GM18505 (cell line): ENCODE measurements at regions not wholly inside any gene's neighbourhood (a gene's known extent, or its start where the extent isn't known, plus 50 kb on each side); places are given as distances from the start of the nearest gene placed in this dataset.

Experiments used
- ATAC-seq: cut with Tn5 transposase; IDR thresholded peaks from one replicate; pipeline ENCODE4 v1.9.1; 2021; ENCODE audit not compliant: unreplicated experiment
- POLR2A ChIP-seq: IDR thresholded peaks from 4 replicates; pipeline ENCODE4 v1.6.1; 2011; ENCODE audit warnings: borderline replicate concordance; ENCODE audit not compliant: insufficient read depth, insufficient read length; ENCODE audit errors: extremely low read depth

DNA sequence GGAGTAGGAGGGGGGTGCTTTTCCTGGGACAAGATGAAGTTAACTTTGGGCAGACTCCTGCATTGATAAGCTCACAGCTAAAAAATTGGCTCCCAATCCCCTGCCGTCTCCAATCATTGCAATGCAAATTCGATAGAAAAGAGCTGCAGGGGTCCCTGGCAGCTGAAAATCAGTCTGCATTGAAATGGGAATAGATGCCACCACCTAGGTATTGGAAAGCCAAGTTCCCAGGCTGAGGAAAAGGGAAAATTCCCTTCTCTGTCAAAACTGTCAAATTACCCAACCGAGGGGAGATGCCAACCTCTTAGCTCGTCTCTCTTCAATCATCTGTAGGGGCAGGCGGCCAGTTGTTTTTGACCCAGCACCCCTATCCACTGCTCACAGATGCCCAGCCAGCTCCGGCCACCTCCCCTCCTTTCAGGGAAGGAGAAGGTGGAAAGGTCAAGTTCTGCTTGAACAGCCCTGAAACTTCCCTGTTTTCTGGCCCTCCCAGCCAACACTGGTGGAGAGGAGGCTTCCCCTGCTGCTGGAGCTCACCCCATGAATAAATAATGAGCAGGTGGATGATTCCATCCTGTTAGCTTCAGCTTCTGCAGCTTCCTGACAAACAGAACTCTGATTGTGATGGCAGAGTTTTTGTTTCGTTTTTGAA lies 916.3 kb downstream of the TBC1D22A start:
- no peak for TF ChIP-seq POLR2A
- no peak for ATAC-seq

DNA sequence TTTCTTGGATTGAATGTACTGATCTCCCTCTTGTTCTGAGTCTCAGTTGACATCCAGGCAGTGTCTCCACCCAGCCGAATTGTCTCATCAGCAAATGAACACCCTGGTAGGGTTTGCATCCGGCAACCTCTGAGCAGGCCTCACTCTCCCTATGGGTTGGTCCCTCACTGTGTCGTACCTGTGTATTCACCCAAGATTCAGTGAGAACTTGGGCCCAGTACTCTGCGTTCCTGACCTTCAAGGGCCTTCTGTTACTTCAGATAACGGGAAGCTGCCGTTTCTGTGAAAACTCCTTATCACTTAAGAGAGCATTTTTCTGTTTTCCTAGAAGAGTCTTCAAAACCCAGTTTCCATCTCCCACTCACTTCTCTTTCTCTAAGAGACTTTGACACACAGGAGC lies 915.6 kb downstream of the TBC1D22A start:
- ATAC-seq, result no peak

DNA sequence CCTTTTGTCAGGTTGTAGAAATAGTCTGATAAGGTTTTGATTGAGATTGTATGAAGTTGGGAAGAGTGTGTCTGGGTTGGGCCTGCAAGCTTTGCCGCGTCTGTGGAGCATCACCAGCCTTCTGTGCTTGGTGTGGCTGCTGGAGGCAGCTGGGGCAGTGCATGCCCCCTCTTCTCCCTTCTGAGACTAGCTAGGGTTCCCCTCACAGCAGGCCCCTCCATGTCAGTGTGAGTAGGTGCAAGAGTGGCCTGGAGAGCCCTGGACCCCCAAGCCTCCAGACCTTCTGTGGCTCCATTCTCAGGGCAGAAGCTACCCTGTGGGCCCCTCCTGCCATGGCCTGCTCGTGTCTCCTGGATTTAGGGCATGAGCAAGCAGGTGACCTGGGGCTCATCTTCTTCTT lies 914.2 kb downstream of the TBC1D22A start:
- no peak for ATAC-seq
- TF ChIP-seq POLR2A, result no peak

More for the DNA sequence above, 915.6 kb downstream of the TBC1D22A start:
- TF ChIP-seq POLR2A, result no peak

DNA sequence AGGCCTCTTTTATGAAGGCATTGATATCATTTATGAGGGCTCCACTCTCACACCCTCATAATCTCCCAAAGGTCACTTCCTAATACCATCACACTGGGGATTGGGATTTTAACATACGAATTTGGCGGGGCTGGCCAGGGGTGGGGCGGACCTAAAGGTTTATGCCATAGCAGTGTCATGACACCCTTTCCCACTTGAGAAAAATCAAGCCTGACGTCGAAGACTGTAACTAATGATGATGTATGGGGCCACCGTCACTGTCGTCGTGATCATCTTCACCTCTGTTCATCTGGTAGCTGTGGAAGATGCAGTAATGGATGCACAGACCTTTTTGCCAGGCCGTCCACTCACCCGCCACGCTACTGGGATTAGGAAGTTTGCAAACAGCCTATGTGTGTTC lies 912.1 kb downstream of the TBC1D22A start:
- ATAC-seq, result no peak
- no peak for TF ChIP-seq POLR2A

DNA sequence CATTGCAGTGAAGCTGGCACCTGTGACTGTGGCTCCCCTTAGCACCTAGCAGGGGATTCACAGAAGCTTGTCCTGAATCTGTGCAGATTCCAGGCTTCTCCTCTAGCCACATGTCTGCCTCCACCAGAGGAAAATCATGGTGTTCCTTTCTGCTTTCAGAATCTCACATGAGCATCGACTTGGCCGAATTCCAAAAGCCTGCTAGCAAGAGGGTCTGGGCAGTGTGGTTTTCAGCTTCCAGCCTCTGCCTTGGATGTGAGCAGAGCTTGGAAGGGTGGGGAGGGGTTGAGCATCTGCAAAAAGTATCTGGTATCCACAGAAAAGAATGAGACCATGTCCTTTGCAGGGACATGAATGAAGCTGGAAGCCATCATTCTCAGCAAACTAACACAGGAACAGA lies 911.1 kb downstream of the TBC1D22A start:
- ATAC-seq, result no peak

DNA sequence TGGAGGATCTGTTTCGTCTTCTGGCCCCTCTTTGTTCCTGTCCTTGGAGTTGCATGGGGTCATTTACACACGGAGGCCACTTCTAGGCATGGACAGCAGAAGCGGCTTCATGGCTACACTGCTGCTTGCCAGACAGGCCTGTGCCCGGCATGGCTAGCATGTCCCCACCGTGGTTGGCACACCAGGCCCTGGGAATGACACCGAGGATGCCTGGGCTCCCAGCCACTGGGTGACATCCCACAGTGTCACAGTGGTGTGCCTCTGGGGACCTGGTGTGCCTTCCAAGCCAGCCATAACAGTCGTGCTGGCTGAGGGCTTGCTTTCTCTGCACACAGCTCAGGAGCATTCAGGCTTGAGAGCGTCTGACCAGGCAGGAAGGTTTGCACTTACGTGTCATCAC lies 910.1 kb downstream of the TBC1D22A start:
- TF ChIP-seq POLR2A, result no peak
- ATAC-seq, result no peak

More for the DNA sequence above, 911.1 kb downstream of the TBC1D22A start:
- TF ChIP-seq POLR2A, result no peak

DNA sequence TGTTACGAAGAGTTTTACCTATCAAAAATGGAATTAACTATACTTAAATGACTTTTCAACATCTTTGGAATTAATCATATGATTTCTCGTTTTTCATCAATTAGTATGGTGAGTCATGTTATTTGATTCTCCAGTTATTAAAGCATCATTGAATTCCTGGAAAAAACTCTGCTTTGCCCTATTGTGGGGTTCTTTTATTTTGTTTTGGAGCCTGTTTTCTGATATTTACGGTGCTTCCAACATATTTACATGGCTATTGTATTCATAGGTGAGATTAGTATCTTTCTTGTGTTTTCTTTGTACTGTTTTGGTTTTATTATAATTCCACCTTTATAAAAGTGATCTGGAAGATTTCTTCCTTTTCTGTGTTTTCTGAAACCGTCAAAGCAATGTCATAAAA lies 902.7 kb downstream of the TBC1D22A start:
- no peak for TF ChIP-seq POLR2A
- ATAC-seq, result no peak

DNA sequence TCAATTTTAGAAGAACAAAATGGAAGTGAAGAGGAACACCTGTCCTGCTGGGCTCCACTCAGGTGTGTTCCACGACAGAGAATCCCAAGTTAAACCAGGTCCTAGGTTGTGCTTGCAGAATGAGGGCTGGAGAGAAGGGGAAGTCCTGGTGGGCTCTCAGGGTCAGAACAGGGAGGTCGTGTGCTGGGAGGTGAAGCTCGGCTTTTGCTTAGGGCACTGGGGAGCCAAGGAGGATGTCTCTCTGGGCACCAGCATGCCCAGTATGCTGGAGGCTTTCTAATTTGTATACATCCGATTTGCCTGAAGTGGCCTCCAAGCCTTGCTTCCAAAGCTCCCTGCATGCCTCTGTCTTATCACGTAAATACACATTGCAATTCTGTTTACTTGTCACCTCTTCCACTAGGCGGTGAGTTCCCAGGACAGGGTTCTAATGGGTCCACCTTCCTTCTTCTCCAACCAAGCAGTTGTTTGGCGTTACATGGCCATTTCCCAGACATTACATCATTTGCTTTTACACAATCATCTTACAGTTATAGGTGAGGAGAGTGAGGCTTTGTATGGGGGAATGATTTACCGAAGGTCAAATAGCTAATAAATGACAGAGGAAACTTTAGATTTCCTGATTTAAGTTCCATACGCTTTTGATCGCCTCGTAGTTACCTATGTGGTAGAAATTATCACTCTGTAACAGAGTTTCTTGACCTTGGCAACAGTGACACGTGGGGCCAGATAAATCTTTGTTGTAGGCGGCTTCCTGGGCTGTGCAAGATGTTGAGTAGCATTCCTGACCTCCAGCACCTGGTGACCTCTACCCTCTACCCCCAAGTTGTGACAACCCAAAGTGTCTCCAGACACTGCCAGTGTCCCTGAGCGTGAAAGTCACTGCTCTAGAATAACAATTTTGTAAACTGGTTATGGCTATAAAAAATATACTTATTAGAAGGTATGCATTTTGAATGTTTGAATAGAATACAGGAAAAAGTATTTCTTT lies 901.5 kb downstream of the TBC1D22A start:
- no peak for ATAC-seq
- TF ChIP-seq POLR2A, result no peak

DNA sequence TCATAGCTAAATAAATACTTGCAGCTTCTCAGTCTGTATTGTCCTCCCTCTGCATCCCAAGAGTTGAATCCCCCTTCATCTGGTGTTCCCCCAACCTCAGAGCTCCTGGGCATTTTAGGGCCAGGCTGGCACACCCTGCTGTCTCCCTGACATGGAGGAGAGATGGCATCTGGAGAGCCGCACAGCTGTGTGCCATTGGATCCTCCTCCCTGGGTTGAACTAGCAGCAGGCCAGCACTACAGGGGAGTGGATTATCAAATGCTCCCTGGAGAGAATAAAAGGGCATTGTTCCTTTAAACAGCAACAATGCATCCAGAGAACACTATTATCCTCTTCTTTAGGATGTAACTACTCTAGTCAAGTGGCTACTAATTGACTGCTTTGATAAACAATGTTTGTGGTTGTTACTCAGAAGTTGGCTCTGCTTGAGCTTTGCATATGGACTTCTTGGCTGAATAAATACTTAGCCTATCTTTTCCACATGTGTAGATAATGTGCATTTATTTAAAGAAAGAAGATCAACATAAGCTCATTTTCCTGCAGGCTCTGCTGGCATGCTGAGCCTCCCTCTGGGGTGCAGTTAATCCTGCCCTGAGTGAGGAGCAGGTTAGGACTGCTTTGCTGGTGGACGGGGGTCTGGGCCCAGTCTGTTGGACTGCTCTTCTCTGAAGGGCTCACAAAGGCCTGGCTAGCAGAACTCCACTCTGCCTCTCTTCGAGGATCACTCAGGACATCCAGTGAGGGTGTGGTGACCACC lies 897.2 kb downstream of the TBC1D22A start:
- no peak for ATAC-seq
- no peak for TF ChIP-seq POLR2A

DNA sequence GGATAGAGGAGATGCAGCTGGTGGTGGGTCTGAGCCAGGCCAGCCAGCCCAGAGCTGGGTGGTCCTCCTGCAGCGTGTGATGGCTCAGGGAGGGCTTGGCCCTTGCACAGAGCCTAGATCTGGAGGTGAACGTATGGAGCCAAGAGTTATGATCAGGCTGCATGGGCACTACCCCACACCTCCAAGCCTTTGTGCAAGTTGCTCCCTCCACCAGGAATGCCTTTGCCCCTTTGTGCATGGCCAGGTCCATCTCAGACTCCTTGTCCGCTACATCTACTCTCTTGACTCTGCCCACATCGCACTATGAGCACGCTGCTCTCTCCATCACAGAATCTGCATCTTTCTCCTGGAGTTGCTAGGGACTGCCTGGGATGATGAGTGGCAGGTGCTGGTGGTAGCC lies 895.7 kb downstream of the TBC1D22A start:
- no peak for ATAC-seq
- no peak for TF ChIP-seq POLR2A

DNA sequence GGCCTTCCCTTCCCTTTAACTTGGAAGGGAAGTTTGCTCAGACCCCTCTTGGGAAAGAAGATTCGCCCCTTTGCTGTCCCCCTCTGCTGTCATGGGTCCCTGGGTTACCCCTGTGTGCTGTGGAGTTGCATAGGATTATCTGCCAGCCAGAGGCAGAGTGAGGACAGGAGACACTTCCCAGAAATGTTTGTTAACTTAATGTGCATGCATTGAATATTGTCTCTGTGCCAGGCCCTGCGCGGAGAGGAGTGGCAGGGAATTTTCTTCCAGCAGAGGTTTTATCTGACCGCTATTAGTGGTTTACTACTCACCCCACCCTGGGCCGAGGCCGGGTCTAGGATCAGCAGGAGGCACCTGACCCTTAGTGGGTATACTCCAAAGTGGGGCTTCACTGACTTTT lies 894.8 kb downstream of the TBC1D22A start:
- ATAC-seq, result no peak
- TF ChIP-seq POLR2A, result no peak

DNA sequence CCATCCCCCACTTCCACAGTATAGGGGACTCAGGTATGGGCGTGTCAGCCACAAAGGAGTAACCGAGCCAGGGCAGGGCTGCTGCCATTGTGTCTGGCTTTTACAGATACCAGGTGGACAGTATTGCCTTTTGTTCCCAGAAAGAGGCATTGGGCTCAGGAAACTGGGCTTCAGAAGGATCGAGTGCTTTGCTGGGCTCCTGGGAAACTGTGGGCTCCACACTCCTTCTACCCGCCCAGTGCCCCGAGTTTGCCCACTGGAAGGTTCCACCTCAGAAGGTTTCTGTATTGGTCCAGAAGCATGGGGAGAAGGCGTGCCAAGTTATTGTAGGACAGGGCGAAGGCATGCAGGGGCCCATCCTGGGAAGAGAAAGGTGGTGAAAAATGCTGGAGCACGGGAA lies 894.4 kb downstream of the TBC1D22A start:
- TF ChIP-seq POLR2A, result no peak
- no peak for ATAC-seq

DNA sequence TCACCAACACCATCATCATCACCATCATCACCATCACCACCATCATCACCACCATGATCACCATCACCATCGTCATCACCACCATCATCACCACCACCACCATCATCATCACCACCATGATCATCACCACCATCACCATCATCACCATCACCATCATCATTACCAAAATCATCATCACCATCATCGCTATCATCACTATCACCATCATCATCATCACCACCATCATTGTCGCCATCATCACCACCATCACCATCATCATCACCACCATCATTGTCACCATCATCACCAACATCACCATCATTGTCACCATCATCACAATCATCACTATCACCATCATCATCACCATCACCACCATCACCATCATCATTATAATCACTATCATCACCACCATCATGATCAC lies 893.5 kb downstream of the TBC1D22A start:
- TF ChIP-seq POLR2A, result no peak
- ATAC-seq, result no peak
